Tibial nerve (tissue), 4 donors: ENCODE measurements at regions not wholly inside any gene's neighbourhood (a gene's known extent, or its start where the extent isn't known, plus 50 kb on each side); places are given as distances from the start of the nearest gene placed in this dataset.

Experiments
- CTCF ChIP-seq, 5 experiments: fragments of 200-600 bp in 3 of 5; fragments of 450-650 bp in 2 of 5; sonication (generic) in 3 of 5; IDR thresholded peaks; one replicate each; pipeline ENCODE4 v1.5.1; 2016 to 2019; ENCODE audit warnings: antibody characterized with exemption in 5 of 5, mild to moderate bottlenecking in 3 of 5, moderate library complexity in 2 of 5
- EP300 ChIP-seq, 2 donors: sonication (generic); formaldehyde crosslinking; IDR thresholded peaks; one replicate each; pipeline ENCODE4 v1.6.1; 2017; ENCODE audit warnings: antibody characterized with exemption in 2 of 2, mild to moderate bottlenecking in 1 of 2

GRCh38 chr2:16330571-16330970 is 335.1 kb downstream of the CYRIA start:
- TF ChIP-seq CTCF (IDR thresholded peaks at IDR 0.05) = no peak
- no peak for TF ChIP-seq EP300 (IDR thresholded peaks at IDR 0.05)
